ENCODE measurements at regions not wholly inside any gene's neighbourhood (a gene's known extent, or its start where the extent isn't known, plus 50 kb on each side); places are given as distances from the start of the nearest gene placed in this dataset.
A peak's percentile ranks its signal among the peaks of the same experiment; 100 is the strongest.

DNA sequence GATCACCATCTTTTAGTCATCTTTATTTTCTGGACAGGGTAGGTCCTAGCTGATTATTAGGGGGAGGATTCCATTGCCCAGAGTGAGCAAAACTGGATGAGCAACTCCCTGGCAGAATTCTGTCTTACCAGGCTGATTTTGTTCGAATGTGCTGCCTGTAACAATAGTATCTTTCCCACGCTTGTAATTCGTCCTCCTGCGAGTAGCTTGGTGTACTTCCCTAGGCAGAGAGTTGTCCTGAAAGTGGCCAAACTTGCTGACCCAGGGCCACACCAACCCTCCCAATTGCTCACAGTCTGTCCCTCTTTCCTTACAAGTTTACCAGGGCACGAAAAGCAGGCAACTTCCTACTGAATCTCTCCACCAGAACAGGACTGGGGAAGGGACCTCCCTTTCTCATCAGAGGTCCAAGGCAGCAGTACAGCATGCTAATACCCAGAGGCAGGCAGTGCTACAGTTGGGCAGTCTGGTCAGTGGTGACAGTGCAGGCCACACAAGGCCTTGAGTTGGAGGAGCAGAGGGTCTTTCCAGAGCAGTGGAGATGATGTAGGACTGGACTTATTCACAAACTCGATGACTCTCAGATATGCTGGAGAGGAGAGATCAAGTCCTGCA lies 67.8 kb upstream of the NLK start:
- TF ChIP-seq, protein P1, sequence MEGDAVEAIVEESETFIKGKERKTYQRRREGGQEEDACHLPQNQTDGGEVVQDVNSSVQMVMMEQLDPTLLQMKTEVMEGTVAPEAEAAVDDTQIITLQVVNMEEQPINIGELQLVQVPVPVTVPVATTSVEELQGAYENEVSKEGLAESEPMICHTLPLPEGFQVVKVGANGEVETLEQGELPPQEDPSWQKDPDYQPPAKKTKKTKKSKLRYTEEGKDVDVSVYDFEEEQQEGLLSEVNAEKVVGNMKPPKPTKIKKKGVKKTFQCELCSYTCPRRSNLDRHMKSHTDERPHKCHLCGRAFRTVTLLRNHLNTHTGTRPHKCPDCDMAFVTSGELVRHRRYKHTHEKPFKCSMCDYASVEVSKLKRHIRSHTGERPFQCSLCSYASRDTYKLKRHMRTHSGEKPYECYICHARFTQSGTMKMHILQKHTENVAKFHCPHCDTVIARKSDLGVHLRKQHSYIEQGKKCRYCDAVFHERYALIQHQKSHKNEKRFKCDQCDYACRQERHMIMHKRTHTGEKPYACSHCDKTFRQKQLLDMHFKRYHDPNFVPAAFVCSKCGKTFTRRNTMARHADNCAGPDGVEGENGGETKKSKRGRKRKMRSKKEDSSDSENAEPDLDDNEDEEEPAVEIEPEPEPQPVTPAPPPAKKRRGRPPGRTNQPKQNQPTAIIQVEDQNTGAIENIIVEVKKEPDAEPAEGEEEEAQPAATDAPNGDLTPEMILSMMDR (IDR thresholded peaks at IDR 0.05; ENCODE audit: insufficient read depth, missing control alignments): no peak
- no peak for FAIRE-seq
- DNase-seq (ENCODE audit: insufficient read length, low spot score): no peak

DNA sequence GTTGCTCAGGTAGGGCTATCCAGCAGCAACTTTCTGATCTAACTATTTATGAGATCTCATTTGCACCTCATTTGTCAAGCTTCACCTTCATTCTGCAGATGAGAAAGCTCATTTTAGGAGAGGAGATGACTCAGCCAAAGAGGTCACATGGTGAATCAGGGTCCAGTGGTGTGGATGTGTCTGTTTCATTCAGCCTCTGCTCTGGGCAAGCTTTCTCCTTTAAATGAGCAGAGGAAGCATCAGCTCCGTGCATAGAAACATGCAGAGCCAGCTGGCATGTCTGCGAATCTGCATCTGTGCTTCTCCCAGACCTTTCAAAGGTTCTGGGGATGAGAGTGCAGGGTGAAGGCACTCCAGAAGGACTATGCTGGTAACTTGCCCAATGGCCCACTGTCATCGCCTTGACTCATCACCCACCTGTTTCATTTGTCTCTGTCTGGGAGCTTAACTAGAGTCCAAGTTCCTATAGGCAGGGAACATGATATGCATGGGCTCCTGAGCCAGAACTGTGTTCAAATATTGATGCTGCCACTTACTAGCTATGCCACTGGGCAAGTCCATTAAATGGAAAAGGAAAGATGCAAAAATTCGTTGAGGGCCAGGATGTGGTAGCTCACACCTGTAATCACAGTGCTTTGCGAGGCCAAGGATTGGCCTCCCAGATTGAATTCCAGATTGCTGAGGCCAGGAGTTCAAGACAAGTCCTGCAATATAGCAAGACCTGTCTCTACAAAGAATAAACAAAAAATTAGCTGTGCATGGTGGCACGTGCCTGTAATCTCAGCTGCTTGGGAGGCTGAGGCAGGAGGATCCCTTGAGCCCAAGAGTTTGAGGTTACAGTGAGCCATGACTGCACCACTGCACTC lies 67.1 kb upstream of the NLK start:
- FAIRE-seq (no peak), DNase-seq (ENCODE audit: insufficient read length, low spot score) (no peak)
- TF ChIP-seq, protein P1 (IDR thresholded peaks at IDR 0.05; ENCODE audit: insufficient read depth, missing control alignments): no peak

DNA sequence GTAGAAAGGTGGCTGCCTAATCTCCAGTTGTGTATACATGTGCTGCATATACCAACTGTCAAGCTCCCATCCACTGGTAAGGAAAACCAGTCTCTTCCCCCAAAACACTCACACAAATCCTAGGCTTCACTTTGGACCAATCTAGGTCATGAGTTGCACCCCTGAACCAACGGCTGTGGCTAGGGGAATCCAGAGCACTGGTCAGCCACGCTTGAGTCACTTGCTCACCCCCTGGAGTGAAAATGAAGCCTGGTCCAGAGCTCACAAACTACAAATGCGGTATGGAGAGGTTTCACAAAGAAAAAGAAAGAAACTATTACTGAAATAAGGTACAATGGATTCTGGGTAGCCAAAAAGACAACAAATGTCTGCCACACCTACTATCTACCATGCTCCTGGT lies 66.1 kb upstream of the NLK start:
- no peak for FAIRE-seq
- TF ChIP-seq, protein P1 (IDR thresholded peaks at IDR 0.05; ENCODE audit: insufficient read depth, missing control alignments): no peak
- DNase-seq (ENCODE audit: insufficient read length, low spot score): no peak

DNA sequence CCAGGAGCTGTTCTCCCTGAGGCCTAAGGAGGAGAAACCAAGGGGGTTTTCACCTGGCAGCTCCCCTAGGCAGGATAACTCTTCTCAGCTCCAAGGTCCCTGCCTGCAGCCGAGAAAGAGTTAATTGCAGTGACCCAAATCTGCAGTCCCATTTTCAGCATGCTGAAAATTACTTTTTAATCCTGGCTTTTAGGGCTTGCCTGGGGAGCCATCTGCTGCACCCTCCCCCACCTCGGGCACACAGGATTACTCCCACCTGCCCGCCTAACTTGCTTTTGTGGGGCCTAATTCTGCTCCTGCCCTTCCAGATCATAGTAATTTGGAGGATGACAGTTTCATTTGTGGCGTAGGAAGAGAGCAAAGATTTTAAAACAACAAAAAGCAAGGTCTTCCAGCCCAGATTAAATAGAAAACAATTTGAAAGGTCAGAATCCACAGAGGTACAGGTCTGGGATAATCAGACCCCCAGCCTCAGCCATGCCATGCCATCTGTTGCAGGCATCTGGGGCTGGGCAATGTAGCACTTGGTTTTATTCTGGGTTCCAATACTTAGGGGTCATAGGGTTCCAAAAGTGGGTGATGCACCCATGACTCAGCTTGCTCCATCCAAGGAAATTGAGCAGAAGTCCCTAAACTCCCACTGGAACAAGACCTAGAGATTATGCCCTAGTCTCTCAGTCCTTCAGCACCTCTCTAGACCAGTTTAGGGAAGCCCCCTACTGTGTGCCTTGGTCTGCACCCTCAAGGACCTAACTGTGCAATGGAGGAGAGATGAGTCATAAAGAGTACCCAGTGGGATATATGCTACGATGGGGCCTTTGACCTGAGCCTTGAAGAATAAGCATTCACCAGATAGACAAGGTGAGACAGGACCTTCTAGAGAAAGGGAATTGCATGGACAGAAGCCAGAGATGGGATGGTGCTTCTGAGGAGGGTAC lies 64.5 kb upstream of the NLK start:
- TF ChIP-seq, protein P1 (IDR thresholded peaks at IDR 0.05; ENCODE audit: insufficient read depth, missing control alignments): no peak
- DNase-seq (ENCODE audit: insufficient read length, low spot score) (no peak), FAIRE-seq (peak; percentile 69)

DNA sequence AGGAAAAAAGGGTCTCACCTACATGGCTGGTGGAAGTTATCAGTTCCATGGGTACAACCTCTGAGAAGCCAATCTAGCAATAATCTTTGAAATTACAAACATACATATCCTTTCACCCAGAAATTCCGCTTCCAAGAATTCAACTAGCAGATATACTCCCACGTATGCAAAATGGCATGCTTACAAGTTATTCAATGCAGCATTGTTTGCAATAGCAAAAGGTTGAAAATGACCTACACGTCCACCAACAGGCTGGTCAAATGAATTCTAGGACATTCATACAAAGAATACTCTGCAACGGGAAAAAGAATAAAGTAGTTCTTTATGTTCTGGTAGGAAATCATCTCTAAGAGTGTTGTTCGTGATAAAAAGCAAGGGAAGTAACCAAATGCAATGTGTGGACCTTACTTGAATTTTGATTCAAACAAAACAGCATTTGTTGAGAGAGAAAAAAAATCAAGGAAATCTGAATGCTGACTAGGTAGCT lies 63.7 kb upstream of the NLK start:
- FAIRE-seq (peak; percentile 38), DNase-seq (ENCODE audit: insufficient read length, low spot score) (no peak)
- TF ChIP-seq, protein P1 (IDR thresholded peaks at IDR 0.05; ENCODE audit: insufficient read depth, missing control alignments): no peak

DNA sequence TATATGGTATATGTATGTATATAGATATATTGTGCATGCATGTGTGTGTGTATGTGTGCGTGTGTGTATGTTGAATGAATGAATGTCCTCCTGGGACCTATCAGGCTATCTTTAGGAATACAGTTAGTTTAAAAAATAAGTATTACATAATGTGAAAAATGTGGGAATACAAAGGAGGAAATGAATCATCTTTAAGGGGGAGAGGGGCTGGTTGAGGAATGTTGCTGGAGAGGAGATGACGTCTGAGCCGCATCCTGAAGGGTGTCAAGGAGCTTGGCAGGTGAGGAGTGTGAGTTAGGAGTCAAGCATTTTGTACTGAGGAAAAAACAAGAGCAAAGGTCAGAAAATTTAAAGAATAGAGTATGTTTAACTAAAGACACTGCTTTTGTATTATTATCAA lies 62.4 kb upstream of the NLK start:
- no peak for DNase-seq (ENCODE audit: insufficient read length, low spot score)

More for the DNA sequence above, 62.4 kb upstream of the NLK start:
- no peak for FAIRE-seq
- TF ChIP-seq, protein P1 (IDR thresholded peaks at IDR 0.05; ENCODE audit: insufficient read depth, missing control alignments): no peak

All from D721Med (cell line).